T-helper 2 cell treated with Interferon-gamma antibody and Interleukin-4, amounts not matched to agents 100 ng/mL and 5 ng/mL, for 36 hours (primary cell): ENCODE measurements at regions not wholly inside any gene's neighbourhood (a gene's known extent, or its start where the extent isn't known, plus 50 kb on each side); places are given as distances from the start of the nearest gene placed in this dataset.
"Not testable (repeated sequence)": the region's sequence is repeated elsewhere in the genome, so short reads cannot be mapped to it uniquely, and the experiment has no call there.

Source experiments
- intact Hi-C: fragments of 100-400 bp; cut with micrococcal nuclease; formaldehyde crosslinking; loops from one replicate; pipeline ENCODE4 v1.15.1; 2023

DNA sequence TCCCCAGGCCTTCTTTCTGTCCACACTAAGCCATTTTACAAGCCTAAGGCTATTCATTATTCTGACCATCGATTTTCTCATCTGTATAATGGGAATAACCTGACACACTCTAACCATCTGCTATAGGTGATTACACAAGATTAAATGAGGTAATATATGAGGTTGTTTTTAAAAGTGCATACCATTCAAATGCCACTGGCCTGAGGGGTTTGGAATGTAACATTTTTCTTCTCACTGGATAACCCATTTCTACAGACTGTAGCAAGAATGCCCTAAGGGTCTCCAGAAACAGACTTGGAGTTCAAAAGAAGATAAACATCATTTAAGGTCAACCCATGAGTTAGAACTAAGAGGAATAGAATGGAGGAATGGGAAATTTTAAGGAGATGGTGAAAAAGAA lies 111.7 kb upstream of the SETBP1 start:
- intact Hi-C loops, result no loop called here

DNA sequence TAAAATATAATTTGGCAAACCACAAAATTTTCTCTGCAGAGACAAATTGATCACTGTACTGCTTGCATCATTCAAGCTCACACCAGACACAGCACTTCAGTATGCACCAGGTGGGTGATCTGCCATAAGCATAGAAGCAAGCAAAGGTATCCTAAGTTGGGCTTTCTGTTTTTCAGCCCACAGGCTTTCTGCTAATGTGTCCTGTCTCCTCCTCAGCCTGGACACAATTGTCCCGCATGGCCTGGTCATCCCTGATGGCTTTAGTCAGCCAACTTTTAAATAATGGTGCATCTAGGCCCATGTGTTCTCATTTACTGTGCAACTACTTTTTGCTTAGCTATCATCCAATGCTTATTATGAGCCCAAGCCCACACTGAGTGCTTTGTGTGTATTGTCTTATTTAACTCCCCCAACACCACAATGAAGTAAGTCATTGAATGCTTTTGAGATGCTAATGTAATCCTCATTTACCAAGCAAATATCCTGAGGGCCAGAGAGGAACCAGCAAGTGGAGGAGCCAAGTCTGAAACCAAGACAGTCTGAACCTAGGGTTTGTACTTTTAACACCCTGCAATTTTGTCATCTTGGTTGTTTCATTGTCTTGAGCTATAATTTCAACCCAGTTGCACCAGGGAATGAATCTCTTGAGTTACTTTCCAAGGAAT lies 111.2 kb upstream of the SETBP1 start:
- intact Hi-C loops, result no loop called here

DNA sequence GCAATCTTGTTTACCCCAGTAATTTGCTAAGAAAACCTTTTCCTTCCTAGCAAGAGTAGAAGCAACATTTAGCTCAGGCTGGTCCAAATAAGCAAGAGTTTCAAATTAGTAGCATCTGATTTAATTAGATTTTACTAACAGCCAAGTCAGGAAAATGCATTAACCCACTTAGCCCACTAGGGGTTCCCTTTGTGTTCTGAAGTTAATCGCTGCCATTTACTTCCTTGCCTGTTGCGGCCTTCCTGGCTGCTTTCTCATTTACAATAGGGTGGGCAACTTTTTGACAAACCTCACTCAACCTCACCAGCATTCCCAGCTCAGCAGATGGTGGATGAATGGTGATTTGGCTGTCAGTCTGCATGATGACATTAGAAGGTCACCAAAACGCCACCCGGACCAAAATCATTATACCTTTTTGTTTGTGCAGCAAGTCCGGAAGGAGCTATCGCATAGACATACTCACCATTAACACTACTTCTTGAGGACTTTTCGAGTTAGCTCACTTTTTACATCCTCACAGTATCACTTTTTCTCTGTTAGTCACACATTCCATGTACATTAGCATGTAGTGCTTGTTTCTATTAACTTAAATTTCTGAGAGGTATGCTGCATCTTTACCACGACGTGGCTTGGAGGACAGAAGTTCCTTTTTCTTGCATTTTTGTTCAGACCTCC lies 101.5 kb upstream of the SETBP1 start:
- intact Hi-C loops, result loop anchor here (1.0 kb wide), 1 partner anchor 633 kb away; no protein-coding TSS in a partner anchor

DNA sequence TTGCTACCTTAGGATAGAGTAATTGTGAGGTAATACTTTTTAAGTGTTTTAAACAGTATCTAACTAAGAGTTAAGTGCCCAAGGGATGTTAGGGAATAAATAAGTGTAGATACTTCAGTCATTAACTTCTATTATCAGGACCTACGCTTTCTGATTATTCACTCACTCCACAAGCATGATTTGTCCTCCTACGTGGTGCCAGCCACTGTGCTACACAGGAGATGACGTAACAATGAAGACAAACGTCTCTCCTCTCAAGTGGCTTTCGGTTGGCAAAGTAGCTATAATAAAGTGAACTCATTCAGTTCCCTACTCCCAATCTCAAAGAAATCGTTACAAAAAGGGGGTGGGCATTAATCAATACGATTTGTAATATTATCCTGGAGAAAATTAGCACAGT lies 100.9 kb upstream of the SETBP1 start:
- intact Hi-C loops, result loop anchor here (1.0 kb wide), 1 partner anchor 633 kb away; no protein-coding TSS in a partner anchor

DNA sequence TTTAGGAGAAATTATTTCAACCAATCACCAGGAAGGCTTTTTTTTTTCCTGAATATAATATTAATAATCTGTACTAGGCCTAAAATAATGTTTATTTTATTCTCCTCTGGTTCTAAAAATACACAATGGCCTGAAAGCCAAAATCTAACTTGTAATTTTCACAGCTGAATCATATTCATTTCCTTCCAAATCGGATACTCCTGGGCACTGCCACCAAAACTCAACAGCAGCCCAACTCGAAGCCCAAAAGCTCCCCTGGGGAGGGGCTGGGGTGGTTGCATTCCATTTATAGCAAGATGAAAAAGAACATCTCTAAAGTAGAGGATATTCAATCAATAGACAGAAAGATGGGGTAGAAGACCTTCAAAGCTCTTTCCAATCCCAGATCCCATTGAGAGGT lies 100.5 kb upstream of the SETBP1 start:
- intact Hi-C loops, result no loop called here

DNA sequence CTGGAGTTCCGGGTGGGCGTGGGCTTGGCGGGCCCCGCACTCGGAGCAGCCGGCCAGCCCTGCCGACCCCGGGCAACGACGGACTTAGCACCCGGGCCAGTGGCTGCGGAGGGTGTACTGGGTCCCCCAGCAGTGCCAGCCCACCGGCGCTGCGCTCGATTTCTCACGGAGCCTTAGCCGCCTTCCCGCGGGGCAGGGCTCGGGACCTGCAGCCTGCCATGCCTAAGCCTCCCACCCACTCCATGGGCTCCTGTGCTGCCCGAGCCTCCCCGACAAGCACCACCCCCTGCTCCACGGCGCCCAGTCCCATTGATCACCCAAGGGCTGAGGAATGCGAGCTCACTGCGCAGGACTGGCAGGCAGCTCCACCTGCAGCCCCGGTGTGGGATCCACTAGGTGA lies 99.9 kb upstream of the SETBP1 start:
- intact Hi-C loops, result not testable (repeated sequence)

DNA sequence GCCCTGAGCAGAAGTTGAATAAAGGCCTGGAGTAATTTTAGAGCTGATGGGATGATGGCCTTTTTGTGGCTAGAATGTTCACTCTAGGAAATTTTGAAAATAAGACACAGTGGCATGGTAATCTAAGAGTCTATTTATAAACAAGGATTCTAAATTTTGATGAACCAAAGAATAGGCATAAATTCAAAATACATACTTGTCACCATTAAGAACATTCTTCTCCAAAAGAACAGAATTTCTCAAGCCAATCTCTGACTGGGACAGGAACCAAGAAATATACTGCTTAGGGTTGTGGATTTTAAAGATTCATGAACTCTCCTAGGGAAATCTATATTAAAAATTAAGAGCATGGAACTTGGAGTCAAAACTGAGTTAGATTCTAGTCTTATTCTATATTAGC lies 98.2 kb upstream of the SETBP1 start:
- intact Hi-C loops, result no loop called here

DNA sequence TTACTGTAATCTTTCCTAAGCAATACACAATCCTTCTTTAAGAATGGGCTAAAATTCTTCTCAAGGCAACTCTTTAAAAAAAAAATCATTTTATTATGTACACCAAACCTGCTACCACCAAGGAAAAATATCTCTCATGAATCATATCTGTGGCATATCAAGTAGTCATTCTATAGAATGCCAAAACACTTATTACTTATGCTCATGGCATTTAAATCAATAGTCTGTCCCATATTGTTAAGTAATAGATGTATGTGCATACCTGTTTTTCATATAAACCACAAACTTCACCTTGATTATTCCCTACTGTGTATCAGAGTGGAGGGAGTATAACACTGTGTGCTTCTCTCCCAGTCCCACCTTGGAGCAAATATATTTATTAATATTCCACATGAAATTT lies 95.8 kb upstream of the SETBP1 start:
- intact Hi-C loops, result no loop called here

DNA sequence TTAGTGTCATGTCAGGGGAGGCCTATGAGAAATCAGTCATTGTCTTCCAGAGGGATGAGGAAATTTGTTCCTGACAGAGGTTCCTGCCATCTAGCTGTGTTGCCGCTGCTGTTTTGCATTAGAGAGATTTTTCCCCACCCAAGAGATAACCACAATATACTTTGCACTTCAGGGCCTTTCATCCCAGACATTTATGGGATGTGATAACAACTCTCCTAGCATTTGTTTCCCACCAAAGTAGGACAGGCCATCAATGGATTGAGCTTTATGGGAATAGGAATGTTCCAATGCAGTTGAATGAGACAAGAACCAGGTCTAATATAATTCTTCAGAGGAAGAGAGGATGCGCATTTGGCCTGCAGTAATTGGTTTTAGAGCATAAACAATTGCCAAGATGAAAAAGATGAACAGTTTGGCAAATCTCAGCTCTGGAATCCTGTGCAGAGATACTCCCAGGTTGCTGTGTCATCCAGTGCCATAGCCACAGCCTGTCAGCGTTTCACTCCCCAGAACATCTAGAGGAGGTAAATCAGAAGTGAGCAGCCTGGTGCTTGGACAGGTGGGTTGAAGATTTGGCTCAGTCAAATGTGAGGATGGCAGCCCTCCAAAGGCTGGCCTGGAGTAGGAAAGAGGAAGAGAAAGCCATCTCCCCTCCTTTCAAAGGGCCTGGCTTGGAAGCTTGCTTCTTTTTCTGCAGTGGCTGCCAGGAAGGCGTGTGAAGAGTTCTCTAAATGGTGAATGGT lies 93.7 kb upstream of the SETBP1 start:
- intact Hi-C loops, result no loop called here

DNA sequence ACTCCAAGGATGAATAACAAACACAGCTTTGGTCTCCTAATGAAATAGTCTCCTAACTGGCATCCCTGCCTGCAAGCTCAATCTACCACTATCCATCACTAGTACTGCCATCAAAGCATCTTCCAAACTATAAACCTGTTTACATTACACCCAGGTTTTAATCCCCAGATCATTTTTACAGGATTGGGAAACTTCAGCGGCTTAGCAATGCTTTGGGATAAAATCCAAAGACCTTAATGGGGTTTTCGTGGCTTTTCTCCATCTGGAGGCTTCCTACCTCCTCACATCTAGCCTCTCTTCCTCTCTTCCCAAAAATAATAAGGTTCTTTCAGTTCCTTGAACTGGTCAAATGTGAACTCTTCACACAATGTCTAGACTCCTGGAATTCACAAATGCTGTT lies 92.2 kb upstream of the SETBP1 start:
- intact Hi-C loops, result no loop called here

DNA sequence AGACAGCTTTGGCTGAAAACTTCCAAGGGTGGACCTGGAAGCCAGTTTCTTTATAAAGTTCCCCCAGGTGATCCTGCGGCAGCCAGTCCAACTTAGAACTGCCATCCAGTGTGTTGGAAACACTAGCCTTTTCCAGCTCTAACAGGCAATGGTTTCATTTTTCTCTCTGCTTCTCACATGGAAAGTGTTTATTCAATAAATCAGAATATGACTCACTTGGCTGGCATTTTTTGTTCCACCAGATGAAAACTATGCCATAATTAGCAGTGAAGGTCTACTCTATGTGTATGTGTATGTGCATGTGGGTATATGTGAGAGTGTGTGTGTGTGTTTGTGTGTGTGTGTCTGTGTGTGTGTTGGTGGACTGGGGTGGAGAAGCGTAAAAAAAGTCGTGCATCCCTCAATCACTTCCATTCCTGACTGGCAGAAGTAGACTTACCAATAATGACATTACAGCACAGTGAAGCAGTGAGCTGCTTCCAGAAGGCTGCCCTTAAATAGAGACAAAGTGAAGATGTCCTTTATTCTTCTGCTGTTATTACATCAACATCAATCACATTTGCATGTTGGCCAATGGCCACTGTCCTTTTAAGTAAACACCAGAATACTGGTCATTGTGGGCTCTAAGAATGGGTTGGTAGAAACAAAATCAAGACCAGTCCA lies 90.9 kb upstream of the SETBP1 start:
- intact Hi-C loops, result no loop called here

DNA sequence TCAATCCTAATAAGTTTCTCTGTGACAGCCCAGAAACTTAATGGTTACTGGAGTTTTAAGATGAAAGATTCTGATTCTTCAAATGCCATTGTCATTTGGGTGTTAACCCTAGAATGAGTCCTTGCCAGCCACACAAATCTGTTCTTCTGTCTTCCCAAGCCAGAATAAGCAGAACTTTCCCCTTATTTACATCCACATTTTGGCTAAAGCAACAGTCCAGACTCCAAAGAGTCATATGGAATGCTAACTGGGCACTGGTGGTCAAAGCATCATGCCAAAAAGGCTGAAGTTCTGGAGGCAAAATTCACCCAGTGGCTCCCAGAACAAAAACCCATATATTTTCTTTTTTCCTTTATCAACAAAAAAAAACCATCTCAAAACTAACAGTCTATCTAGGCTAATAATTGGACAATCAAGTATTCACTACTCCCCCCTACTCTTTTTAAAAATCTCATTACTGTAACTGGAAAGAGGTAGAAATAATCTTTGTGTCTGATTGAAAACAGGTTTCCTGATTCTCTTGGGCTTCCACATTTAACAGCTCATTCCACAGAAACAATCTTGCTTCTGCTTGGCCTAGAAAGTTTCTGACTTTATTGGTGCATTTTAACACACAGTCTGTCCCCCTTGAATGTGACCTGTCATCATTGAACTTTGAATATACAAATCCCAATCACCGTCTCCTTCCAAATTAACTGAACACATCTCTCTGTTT lies 89.6 kb upstream of the SETBP1 start:
- intact Hi-C loops, result no loop called here

DNA sequence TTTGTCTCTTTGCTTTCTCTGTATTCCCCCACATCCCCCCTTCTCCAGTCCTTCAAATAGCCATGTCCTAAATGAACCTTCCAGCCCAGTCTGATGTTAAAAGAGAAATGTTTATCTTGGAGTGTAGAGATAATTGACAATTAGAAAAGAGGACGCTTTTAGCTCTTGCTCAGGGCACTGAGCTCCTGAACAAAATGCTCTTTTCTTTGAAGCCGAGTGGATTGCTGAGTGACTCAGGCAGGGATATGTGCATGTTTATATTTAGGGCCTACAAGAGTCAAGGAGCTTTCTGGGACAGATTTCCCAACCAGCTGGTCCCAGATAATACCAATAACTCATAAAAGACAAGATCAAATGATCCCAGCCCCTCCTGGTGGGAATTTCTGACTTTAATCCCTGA lies 88.0 kb upstream of the SETBP1 start:
- intact Hi-C loops, result no loop called here

DNA sequence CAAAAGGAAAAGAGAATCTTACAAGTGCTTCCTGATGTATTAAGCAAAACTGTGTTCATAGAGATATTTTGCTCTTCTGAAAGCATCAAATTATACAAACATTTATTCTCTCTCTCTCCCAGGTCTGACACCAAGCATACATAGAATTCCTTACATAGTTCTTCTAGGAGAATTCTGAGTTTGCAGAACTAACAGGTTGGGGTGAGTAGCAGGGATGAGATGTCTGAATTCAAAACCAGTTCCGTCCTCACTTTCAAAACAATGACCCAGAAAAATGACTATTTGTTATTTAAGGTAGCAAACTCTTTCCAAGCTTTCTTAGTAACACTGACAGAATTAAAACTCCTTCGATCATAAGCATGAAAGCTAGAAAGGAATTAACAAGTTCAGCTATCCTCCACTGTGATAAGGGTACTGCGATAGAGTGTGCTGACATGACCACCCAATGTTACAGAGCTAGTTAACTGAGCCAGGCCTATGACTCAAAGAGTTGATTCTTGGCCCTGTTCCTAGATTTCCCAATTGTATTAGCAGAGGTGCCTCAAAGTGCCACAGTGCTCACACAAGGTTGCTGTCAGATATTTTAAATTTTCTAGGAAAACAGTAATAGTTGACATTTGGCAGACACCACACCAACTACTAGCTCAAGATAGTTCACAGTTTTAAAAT lies 85.8 kb upstream of the SETBP1 start:
- intact Hi-C loops, result no loop called here

DNA sequence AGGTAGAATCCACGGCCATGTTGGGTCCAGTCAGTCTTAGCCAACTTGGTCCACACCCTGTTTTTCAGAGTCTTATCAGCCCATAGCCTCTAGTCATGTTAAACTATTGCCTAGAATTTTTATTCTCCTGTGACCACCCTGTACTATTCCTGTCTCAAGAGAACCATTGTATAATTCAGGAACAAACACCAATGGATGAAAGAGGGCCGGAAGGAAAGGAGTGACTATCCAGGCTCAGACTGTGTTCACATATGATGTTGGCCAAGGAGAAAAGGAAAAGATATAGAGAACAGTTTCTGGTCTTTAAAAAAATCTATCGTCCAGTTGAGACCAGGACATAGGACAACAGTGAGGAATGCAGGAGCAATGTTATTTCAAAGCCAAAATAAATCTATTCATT lies 82.9 kb upstream of the SETBP1 start:
- intact Hi-C loops, result no loop called here

DNA sequence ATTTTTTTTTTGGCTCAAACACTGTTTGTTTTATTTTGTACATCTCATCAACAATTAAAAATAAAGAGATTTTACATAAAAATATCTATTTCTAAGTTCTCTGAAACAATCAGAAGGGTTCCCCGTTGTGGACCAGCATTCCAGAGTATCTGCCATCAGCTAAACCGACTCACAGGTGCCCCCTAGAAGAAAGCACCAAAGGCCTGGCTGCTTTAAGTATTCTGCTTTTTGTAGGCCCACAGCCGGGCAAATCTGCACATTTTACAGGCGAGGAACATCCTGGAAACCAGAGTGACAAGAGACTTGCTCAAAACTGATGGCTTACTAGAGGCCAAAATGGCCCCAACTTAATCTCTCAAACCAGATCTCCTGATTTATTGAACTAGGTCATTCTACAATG lies 82.2 kb upstream of the SETBP1 start:
- intact Hi-C loops, result no loop called here

DNA sequence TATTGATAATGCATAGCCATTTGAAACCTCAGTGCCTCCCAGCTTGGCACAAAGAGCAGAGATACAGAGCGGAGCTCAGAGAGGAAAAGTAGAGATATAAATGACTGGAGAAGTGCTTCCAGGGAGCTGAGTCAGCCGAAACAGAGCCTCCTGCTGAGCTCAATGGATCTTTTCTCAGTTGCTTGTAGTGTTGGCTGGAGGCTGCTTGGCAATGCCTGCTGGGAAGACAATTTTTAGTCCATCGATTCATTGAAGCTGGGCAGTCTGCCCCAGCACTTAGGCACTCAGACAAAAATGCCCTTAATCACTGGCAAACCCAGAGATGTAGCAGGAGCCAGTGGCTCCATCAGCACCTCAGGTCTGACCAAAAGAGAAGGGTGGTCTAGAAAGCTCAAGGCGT lies 81.3 kb upstream of the SETBP1 start:
- intact Hi-C loops, result no loop called here

DNA sequence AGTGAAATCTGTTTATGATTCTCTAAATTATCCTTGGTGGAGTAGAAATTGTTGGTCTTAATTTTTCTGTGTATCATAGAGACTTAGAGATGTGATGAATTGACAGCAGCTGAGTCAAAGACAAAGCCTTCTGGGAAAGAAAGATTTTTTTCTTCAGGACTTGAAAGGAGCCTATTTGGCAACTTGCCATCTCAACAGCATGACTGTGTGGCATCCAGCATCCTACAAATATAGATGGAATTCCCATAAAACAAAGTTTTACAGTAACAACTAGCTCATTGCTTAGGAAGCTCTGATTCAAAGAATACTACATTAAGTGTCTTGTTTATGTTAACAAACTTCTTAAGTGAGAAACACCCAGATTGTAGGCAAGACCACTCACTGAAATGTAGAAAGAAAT lies 79.2 kb upstream of the SETBP1 start:
- intact Hi-C loops, result no loop called here

DNA sequence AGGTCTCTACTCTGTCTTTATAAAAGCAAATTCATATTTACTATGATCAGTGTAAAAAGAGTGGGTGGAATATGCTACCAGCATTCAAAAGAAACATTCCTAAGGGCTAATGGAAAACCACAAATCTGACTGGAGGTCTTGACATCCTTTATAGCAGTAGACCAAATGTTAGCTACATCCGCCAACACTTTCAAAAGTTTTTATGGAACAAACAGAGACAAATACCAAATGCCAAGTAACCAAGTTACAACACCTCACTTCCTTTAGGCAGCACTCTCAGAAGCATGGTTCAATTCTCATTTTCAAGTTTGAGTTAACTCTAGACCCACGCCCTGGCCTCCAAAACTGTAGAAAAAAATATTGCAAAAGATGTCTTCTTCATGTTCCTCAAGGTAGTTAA lies 78.3 kb upstream of the SETBP1 start:
- intact Hi-C loops, result no loop called here

DNA sequence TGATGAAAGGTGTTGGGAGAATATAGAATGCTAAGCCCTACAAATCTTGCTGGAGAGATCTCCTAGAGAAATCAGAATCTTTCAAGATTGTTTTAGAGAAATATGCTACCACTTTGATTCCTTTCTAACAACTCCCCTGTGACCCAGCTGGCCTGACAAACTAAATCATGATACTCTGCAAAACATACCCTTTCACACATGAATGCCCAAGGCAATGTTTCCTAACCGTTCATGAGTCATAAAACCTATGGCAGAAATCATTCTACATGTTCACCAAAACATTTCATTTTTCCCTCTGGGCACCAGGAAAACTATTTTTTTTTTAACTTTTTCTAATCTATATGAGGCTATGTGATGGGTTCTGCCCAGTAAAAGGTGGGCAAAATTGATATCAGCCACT lies 77.8 kb upstream of the SETBP1 start:
- intact Hi-C loops, result no loop called here
